ENCODE measurements at regions not wholly inside any gene's neighbourhood (a gene's known extent, or its start where the extent isn't known, plus 50 kb on each side); places are given as distances from the start of the nearest gene placed in this dataset.

- Histone ChIP-seq H3K4me1 (ENCODE audit: control insufficient read depth in 2 of 2, insufficient read depth in 2 of 2, low read length in 1 of 2) (no peaks in the 10 kb centered on the region), H3K27me3 (ENCODE audit: control insufficient read depth in 1 of 2, insufficient read depth in 2 of 2, low read length in 2 of 2) (no peaks in the 10 kb centered on the region), H3K36me3 (ENCODE audit: control insufficient read depth in 2 of 2, insufficient read depth in 2 of 2, low read length in 1 of 2) (no peaks in the 10 kb centered on the region), H3K9me3 (ENCODE audit: control insufficient read depth in 2 of 2, insufficient read depth in 1 of 2, low read depth in 1 of 2, low read length in 1 of 2) (peaks cover 0 to 5% of the 10 kb centered on the region in 2 donors), H3K4me3 (ENCODE audit: low read depth in 1 of 2, low read length in 2 of 2) (no peak overlapping the region), H3K27ac (ENCODE audit: low read depth in 2 of 2, low read length in 1 of 2) (no peak overlapping the region)
- 88 to 94% methylated on average over 3 of the region's 3 CpGs for WGBS, 2 donors
Measured at GRCh38 chr9:89715881-89716280, 111.1 kb downstream of the GADD45G start.

- Histone ChIP-seq H3K36me3 (ENCODE audit: control insufficient read depth in 2 of 2, insufficient read depth in 2 of 2, low read length in 1 of 2) (no peaks in the 10 kb centered on the region), H3K27ac (ENCODE audit: low read depth in 2 of 2, low read length in 1 of 2) (no peak overlapping the region), H3K9me3 (ENCODE audit: control insufficient read depth in 2 of 2, insufficient read depth in 1 of 2, low read depth in 1 of 2, low read length in 1 of 2) (peaks cover 0 to 5% of the 10 kb centered on the region in 2 donors), H3K27me3 (ENCODE audit: control insufficient read depth in 1 of 2, insufficient read depth in 2 of 2, low read length in 2 of 2) (no peaks in the 10 kb centered on the region), H3K4me1 (ENCODE audit: control insufficient read depth in 2 of 2, insufficient read depth in 2 of 2, low read length in 1 of 2) (no peaks in the 10 kb centered on the region), H3K4me3 (ENCODE audit: low read depth in 1 of 2, low read length in 2 of 2) (no peak overlapping the region)
- WGBS, 2 donors = 81 to 84% methylated on average over 3 of the region's 3 CpGs
Measured at GRCh38 chr9:89716559-89716958, 111.7 kb downstream of the GADD45G start.

DNA sequence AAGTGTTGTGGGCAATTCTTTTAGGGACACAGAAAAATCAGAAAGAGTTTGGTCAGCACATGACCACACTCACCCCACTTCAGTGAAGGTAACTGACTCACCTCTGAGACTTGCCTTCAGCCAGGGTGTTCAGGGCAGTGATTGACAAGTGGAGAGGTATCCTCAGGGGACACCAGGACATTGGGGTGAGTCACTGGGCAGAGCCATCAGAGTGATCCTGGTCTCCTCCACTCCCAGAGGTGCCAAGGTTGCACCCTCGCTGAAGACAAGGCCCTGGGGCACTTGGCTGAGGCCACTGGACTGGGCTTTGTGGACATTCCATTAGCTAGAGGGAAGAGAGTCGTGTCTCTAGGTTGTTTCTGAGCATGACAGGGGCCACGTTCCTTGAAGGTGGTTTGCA lies 113.4 kb downstream of the GADD45G start:
- Histone ChIP-seq H3K27ac (ENCODE audit: low read depth in 2 of 2, low read length in 1 of 2) (no peak overlapping the region), H3K9me3 (ENCODE audit: control insufficient read depth in 2 of 2, insufficient read depth in 1 of 2, low read depth in 1 of 2, low read length in 1 of 2) (peaks cover 0 to 5% of the 10 kb centered on the region in 2 donors), H3K4me3 (ENCODE audit: low read depth in 1 of 2, low read length in 2 of 2) (no peak overlapping the region), H3K36me3 (ENCODE audit: control insufficient read depth in 2 of 2, insufficient read depth in 2 of 2, low read length in 1 of 2) (no peaks in the 10 kb centered on the region), H3K27me3 (ENCODE audit: control insufficient read depth in 1 of 2, insufficient read depth in 2 of 2, low read length in 2 of 2) (no peaks in the 10 kb centered on the region), H3K4me1 (ENCODE audit: control insufficient read depth in 2 of 2, insufficient read depth in 2 of 2, low read length in 1 of 2) (no peaks in the 10 kb centered on the region)
- WGBS, 2 donors = 70 to 74% methylated on average over 3 of the region's 3 CpGs

DNA sequence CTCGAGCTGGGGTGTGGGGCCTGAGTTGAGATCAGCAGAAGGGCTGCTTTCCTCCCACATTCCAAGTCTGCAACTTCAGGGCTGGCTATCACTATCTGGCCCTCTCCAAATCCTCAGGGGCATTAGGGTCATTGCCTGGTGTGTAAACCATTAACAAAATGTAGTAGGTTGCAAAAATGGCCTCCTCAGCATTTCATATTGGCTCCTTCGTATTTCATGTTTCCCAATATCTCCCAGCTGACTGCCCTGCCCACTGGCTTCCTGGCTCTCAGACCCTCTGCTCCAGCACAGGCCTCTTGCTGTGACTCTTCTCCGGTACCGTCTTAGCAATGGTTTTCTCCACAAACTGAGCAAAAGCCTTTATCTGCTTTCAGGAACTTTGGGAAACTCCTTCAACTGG lies 113.8 kb downstream of the GADD45G start:
- H3K4me1 ChIP-seq (ENCODE audit: control insufficient read depth in 2 of 2, insufficient read depth in 2 of 2, low read length in 1 of 2) = no peaks in the 10 kb centered on the region
- H3K9me3 ChIP-seq (ENCODE audit: control insufficient read depth in 2 of 2, insufficient read depth in 1 of 2, low read depth in 1 of 2, low read length in 1 of 2) = peaks cover 0 to 5% of the 10 kb centered on the region in 2 donors
- WGBS, 2 donors = 89 to 91% methylated on average over 4 of the region's 4 CpGs
- H3K36me3 ChIP-seq (ENCODE audit: control insufficient read depth in 2 of 2, insufficient read depth in 2 of 2, low read length in 1 of 2) = no peaks in the 10 kb centered on the region
- H3K27ac ChIP-seq (ENCODE audit: low read depth in 2 of 2, low read length in 1 of 2) = no peak overlapping the region
- no peaks in the 10 kb centered on the region for H3K27me3 ChIP-seq (ENCODE audit: control insufficient read depth in 1 of 2, insufficient read depth in 2 of 2, low read length in 2 of 2)
- H3K4me3 ChIP-seq (ENCODE audit: low read depth in 1 of 2, low read length in 2 of 2) = no peak overlapping the region

- Histone ChIP-seq H3K9me3 (ENCODE audit: control insufficient read depth in 2 of 2, insufficient read depth in 1 of 2, low read depth in 1 of 2, low read length in 1 of 2) (peaks cover 0 to 5% of the 10 kb centered on the region in 2 donors), H3K27ac (ENCODE audit: low read depth in 2 of 2, low read length in 1 of 2) (no peak overlapping the region), H3K4me3 (ENCODE audit: low read depth in 1 of 2, low read length in 2 of 2) (no peak overlapping the region), H3K27me3 (ENCODE audit: control insufficient read depth in 1 of 2, insufficient read depth in 2 of 2, low read length in 2 of 2) (no peaks in the 10 kb centered on the region), H3K4me1 (ENCODE audit: control insufficient read depth in 2 of 2, insufficient read depth in 2 of 2, low read length in 1 of 2) (no peaks in the 10 kb centered on the region), H3K36me3 (ENCODE audit: control insufficient read depth in 2 of 2, insufficient read depth in 2 of 2, low read length in 1 of 2) (no peaks in the 10 kb centered on the region)
- 90% methylated on average over 4 of the region's 4 CpGs for WGBS, 2 donors
Measured at GRCh38 chr9:89719202-89719601, 114.4 kb downstream of the GADD45G start.

GRCh38 chr9:89720696-89721175 lies 115.9 kb downstream of the GADD45G start:
- no peak overlapping the region for H3K27ac ChIP-seq (ENCODE audit: low read depth in 2 of 2, low read length in 1 of 2)
- no peak overlapping the region for H3K4me3 ChIP-seq (ENCODE audit: low read depth in 1 of 2, low read length in 2 of 2)
- H3K4me1 ChIP-seq (ENCODE audit: control insufficient read depth in 2 of 2, insufficient read depth in 2 of 2, low read length in 1 of 2) = no peaks in the 10 kb centered on the region
- H3K9me3 ChIP-seq (ENCODE audit: control insufficient read depth in 2 of 2, insufficient read depth in 1 of 2, low read depth in 1 of 2, low read length in 1 of 2) = peaks cover 0 to 5% of the 10 kb centered on the region in 2 donors
- no peaks in the 10 kb centered on the region for H3K27me3 ChIP-seq (ENCODE audit: control insufficient read depth in 1 of 2, insufficient read depth in 2 of 2, low read length in 2 of 2)
- 80 to 82% methylated on average over 4 of the region's 4 CpGs for WGBS, 2 donors
- H3K36me3 ChIP-seq (ENCODE audit: control insufficient read depth in 2 of 2, insufficient read depth in 2 of 2, low read length in 1 of 2) = no peaks in the 10 kb centered on the region

DNA sequence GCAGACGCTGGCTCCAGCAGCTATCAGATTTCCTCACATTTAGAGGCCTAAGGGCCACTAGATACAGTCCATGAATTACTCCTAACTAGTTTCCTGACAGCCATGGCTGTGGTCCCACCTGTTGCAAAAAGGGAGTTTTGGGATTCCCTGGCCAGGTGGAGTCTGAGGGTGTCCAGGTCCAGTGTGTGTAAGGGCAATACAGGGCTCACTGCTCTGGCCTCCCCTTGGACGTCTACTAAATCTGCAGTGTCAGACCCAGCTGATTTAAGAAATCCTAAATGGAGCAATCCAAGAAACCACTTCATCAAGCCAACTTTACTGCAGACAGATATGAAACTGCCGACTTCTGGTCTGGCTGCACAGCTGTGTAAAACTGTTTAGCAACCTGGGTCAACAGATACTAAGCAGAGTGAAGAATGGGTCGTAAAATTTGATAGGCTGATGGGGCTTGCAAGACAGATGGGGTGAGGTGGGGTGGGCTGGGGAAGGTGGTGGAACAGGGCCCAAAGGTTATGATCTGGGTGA lies 116.4 kb downstream of the GADD45G start:
- no peak overlapping the region for H3K4me3 ChIP-seq (ENCODE audit: low read depth in 1 of 2, low read length in 2 of 2)
- H3K27me3 ChIP-seq (ENCODE audit: control insufficient read depth in 1 of 2, insufficient read depth in 2 of 2, low read length in 2 of 2) = no peaks in the 10 kb centered on the region
- no peak overlapping the region for H3K27ac ChIP-seq (ENCODE audit: low read depth in 2 of 2, low read length in 1 of 2)
- no peaks in the 10 kb centered on the region for H3K36me3 ChIP-seq (ENCODE audit: control insufficient read depth in 2 of 2, insufficient read depth in 2 of 2, low read length in 1 of 2)
- H3K4me1 ChIP-seq (ENCODE audit: control insufficient read depth in 2 of 2, insufficient read depth in 2 of 2, low read length in 1 of 2) = no peaks in the 10 kb centered on the region
- 80 to 85% methylated on average over 4 of the region's 4 CpGs for WGBS, 2 donors
- H3K9me3 ChIP-seq (ENCODE audit: control insufficient read depth in 2 of 2, insufficient read depth in 1 of 2, low read depth in 1 of 2, low read length in 1 of 2) = peaks cover 0 to 5% of the 10 kb centered on the region in 2 donors

GRCh38 chr9:89721971-89722530 lies 117.2 kb downstream of the GADD45G start:
- Histone ChIP-seq H3K27ac (ENCODE audit: low read depth in 2 of 2, low read length in 1 of 2) (no peak overlapping the region), H3K4me1 (ENCODE audit: control insufficient read depth in 2 of 2, insufficient read depth in 2 of 2, low read length in 1 of 2) (no peaks in the 10 kb centered on the region), H3K27me3 (ENCODE audit: control insufficient read depth in 1 of 2, insufficient read depth in 2 of 2, low read length in 2 of 2) (no peaks in the 10 kb centered on the region), H3K4me3 (ENCODE audit: low read depth in 1 of 2, low read length in 2 of 2) (no peak overlapping the region), H3K36me3 (ENCODE audit: control insufficient read depth in 2 of 2, insufficient read depth in 2 of 2, low read length in 1 of 2) (no peaks in the 10 kb centered on the region), H3K9me3 (ENCODE audit: control insufficient read depth in 2 of 2, insufficient read depth in 1 of 2, low read depth in 1 of 2, low read length in 1 of 2) (peaks cover 0 to 5% of the 10 kb centered on the region in 2 donors)
- WGBS, 2 donors = 89 to 92% methylated on average over 9 of the region's 9 CpGs

- no peaks in the 10 kb centered on the region for H3K4me1 ChIP-seq (ENCODE audit: control insufficient read depth in 2 of 2, insufficient read depth in 2 of 2, low read length in 1 of 2)
- WGBS, 2 donors = 81 to 95% methylated on average over 6 of the region's 6 CpGs
- no peaks in the 10 kb centered on the region for H3K27me3 ChIP-seq (ENCODE audit: control insufficient read depth in 1 of 2, insufficient read depth in 2 of 2, low read length in 2 of 2)
- H3K4me3 ChIP-seq (ENCODE audit: low read depth in 1 of 2, low read length in 2 of 2) = no peak overlapping the region
- peaks cover 0 to 2% of the 10 kb centered on the region in 2 donors for H3K9me3 ChIP-seq (ENCODE audit: control insufficient read depth in 2 of 2, insufficient read depth in 1 of 2, low read depth in 1 of 2, low read length in 1 of 2)
- no peak overlapping the region for H3K27ac ChIP-seq (ENCODE audit: low read depth in 2 of 2, low read length in 1 of 2)
- no peaks in the 10 kb centered on the region for H3K36me3 ChIP-seq (ENCODE audit: control insufficient read depth in 2 of 2, insufficient read depth in 2 of 2, low read length in 1 of 2)
Measured at GRCh38 chr9:89722712-89723111, 117.9 kb downstream of the GADD45G start.

GRCh38 chr9:89723469-89724100 lies 118.8 kb downstream of the GADD45G start:
- Histone ChIP-seq H3K4me3 (ENCODE audit: low read depth in 1 of 2, low read length in 2 of 2) (no peak overlapping the region), H3K36me3 (ENCODE audit: control insufficient read depth in 2 of 2, insufficient read depth in 2 of 2, low read length in 1 of 2) (no peaks in the 10 kb centered on the region)
- 33 to 40% methylated on average over 3 of the region's 3 CpGs for WGBS, 2 donors

More at GRCh38 chr9:89723469-89724100, 118.8 kb downstream of the GADD45G start:
- no peaks in the 10 kb centered on the region for H3K9me3 ChIP-seq (ENCODE audit: control insufficient read depth in 2 of 2, insufficient read depth in 1 of 2, low read depth in 1 of 2, low read length in 1 of 2)
- no peaks in the 10 kb centered on the region for H3K4me1 ChIP-seq (ENCODE audit: control insufficient read depth in 2 of 2, insufficient read depth in 2 of 2, low read length in 1 of 2)
- no peaks in the 10 kb centered on the region for H3K27me3 ChIP-seq (ENCODE audit: control insufficient read depth in 1 of 2, insufficient read depth in 2 of 2, low read length in 2 of 2)
- H3K27ac ChIP-seq (ENCODE audit: low read depth in 2 of 2, low read length in 1 of 2) = no peak overlapping the region
